GM12878 (cell line): ENCODE measurements at regions not wholly inside any gene's neighbourhood (a gene's known extent, or its start where the extent isn't known, plus 50 kb on each side); places are given as distances from the start of the nearest gene placed in this dataset.

Experiments used
- ATAC-seq: fragments of 200-7000 bp; cut with Tn5 transposase; 3 replicates; pipeline ENCODE4 v1.9.1; 2020; ENCODE audit warnings: mild to moderate bottlenecking, moderate library complexity
- BruUV-seq: library from RNA; stranded (reverse); fragments of 400-500 nt; replicated peaks from 2 replicates; lab custom pipeline; 2021; lab: Mats Ljungman, UMichigan
- CTCF ChIA-PET: fragments of 300-600 bp; sonication (Branson Sonifier 250); formaldehyde crosslinking; extraction: SDS; loops from one replicate; lab custom pipeline; 2021; ENCODE audit warnings: inconsistent platforms; lab: Yijun Ruan, JAX
- POLR2A ChIA-PET: fragments of 350-600 bp; formaldehyde crosslinking; extraction: SDS; loops from one replicate; lab custom pipeline; 2021; ENCODE audit warnings: inconsistent platforms; lab: Charles Lee
- RAD21 ChIA-PET: fragments of 300-600 bp; sonication (Branson Sonifier 250); formaldehyde crosslinking; loops from one replicate; lab custom pipeline; 2023; ENCODE audit warnings: antibody characterized with exemption; ENCODE audit not compliant: unreplicated experiment; lab: Charles Lee
- SMC1A ChIA-PET: fragments of 300-600 bp; sonication (Branson Sonifier 250); formaldehyde crosslinking; loops from one replicate; lab custom pipeline; 2023; ENCODE audit not compliant: unreplicated experiment, uncharacterized antibody; lab: Charles Lee
- DNase-seq: peaks from one replicate; pipeline ENCODE4 v3.0.0-alpha.2; 2011; ENCODE audit warnings: low read depth, low spot score
- FAIRE-seq: peaks from 3 replicates; lab custom pipeline; 2011; peaks lifted over from hg19 to GRCh38; lab: Jason Lieb, UNC
- H2AFZ ChIP-seq: 2 replicates; pipeline ENCODE4 v1.6.0; 2011; ENCODE audit warnings: low read depth, low read length, control low read depth; ENCODE audit not compliant: control insufficient read depth
- H3K27ac ChIP-seq: 2 replicates; pipeline ENCODE4 v1.5.1; 2011; ENCODE audit warnings: control low read depth; ENCODE audit not compliant: control insufficient read depth, insufficient read depth
- H3K27me3 ChIP-seq, 2 experiments: replicated peaks in 1 of 2; 2 replicates each; pipeline versions ENCODE4 v1.6.0 to v1.6.1; 2011; ENCODE audit warnings: low read length in 1 of 2; ENCODE audit not compliant: control insufficient read depth in 2 of 2, insufficient read depth in 2 of 2
- H3K36me3 ChIP-seq, 2 experiments: 2 replicates each; pipeline ENCODE4 v1.5.1; 2011; ENCODE audit warnings: low read length in 1 of 2; ENCODE audit not compliant: control insufficient read depth in 2 of 2, insufficient read depth in 2 of 2
- H3K4me1 ChIP-seq: 2 replicates; pipeline ENCODE4 v1.6.1; 2011; ENCODE audit warnings: mild to moderate bottlenecking, low read length, moderate library complexity, mixed read lengths; ENCODE audit not compliant: control insufficient read depth, insufficient read depth
- H3K4me2 ChIP-seq: 2 replicates; pipeline ENCODE4 v1.6.0; 2011; ENCODE audit warnings: control low read depth; ENCODE audit not compliant: control insufficient read depth, insufficient read depth
- H3K4me3 ChIP-seq: fragments of 200-600 bp; sonication (generic); 2 replicates; pipeline ENCODE4 v1.5.1; 2016
- H3K79me2 ChIP-seq: 2 replicates; pipeline ENCODE4 v1.6.0; 2011; ENCODE audit warnings: low read length; ENCODE audit not compliant: control insufficient read depth, insufficient read depth
- H3K9ac ChIP-seq: 2 replicates; pipeline ENCODE4 v1.8.0; 2011; ENCODE audit warnings: low read length, control low read depth, mixed read lengths; ENCODE audit not compliant: control insufficient read depth, insufficient read depth
- H3K9me3 ChIP-seq: replicated peaks from 3 replicates; pipeline ENCODE4 v1.5.1; 2011; ENCODE audit warnings: mild to moderate bottlenecking, low read length; ENCODE audit not compliant: control insufficient read depth, insufficient read depth
- H4K20me1 ChIP-seq: 2 replicates; pipeline ENCODE4 v1.6.0; 2011; ENCODE audit not compliant: control insufficient read depth, insufficient read depth
- PRDM15 ChIP-seq: fragments of 450-650 bp; formaldehyde crosslinking; IDR thresholded peaks from 2 replicates; pipeline ENCODE4 v1.4.0; 2020; ENCODE audit warnings: mild to moderate bottlenecking, moderate library complexity
- ZBTB4 ChIP-seq: fragments of 450-650 bp; formaldehyde crosslinking; IDR thresholded peaks from 2 replicates; pipeline ENCODE4 v1.4.0; 2022; ENCODE audit warnings: mild to moderate bottlenecking, moderate library complexity
- WGBS: methylation state at CpG from one replicate; pipeline ENCODE4 v1.1.6; 2016; ENCODE audit warnings: low lambda C conversion rate; ENCODE audit not compliant: insufficient replicate concordance, insufficient coverage; ENCODE audit errors: missing lambda C conversion rate; 5-methylcytosine and 5-hydroxymethylcytosine counted together
- in situ Hi-C: fragments of 300-500 bp; cut with MboI; formaldehyde crosslinking; loops from 9 replicates; pipeline ENCODE4 v1.14.3; 2018; ENCODE audit warnings: mixed read lengths
- intact Hi-C: fragments of 100-400 bp; cut with micrococcal nuclease; formaldehyde crosslinking; loops from one replicate; pipeline ENCODE4 v1.14.2; 2022; ENCODE audit not compliant: unreplicated experiment
- TF ChIP-seq, protein P1 (sequence below), 3 experiments: IDR thresholded peaks in 2 of 3; conservative IDR thresholded peaks in 1 of 3; 2 replicates each; pipeline ENCODE4 v1.5.1; 2011; ENCODE audit warnings: low read depth in 3 of 3, low read length in 3 of 3, mild to moderate bottlenecking in 3 of 3, control low read depth in 2 of 3, moderate library complexity in 2 of 3, inconsistent platforms in 1 of 3, mixed read lengths in 1 of 3; ENCODE audit not compliant: control insufficient read depth in 2 of 3, insufficient read depth in 1 of 3; ENCODE audit errors: extremely low read depth in 1 of 3

- Histone ChIP-seq H3K79me2 (no peaks in the 10 kb centered on the region), H3K36me3 (no peaks in the 10 kb centered on the region), H2AFZ (no peak overlapping the region), H3K4me3 (no peak overlapping the region), H3K9me3 (no peaks in the 10 kb centered on the region), H3K9ac (no peak overlapping the region), H3K4me2 (no peak overlapping the region), H3K27ac (no peak overlapping the region), H4K20me1 (no peaks in the 10 kb centered on the region), H3K4me1 (no peaks in the 10 kb centered on the region), H3K27me3 (no peaks in the 10 kb centered on the region)
- TF ChIP-seq, protein P1, sequence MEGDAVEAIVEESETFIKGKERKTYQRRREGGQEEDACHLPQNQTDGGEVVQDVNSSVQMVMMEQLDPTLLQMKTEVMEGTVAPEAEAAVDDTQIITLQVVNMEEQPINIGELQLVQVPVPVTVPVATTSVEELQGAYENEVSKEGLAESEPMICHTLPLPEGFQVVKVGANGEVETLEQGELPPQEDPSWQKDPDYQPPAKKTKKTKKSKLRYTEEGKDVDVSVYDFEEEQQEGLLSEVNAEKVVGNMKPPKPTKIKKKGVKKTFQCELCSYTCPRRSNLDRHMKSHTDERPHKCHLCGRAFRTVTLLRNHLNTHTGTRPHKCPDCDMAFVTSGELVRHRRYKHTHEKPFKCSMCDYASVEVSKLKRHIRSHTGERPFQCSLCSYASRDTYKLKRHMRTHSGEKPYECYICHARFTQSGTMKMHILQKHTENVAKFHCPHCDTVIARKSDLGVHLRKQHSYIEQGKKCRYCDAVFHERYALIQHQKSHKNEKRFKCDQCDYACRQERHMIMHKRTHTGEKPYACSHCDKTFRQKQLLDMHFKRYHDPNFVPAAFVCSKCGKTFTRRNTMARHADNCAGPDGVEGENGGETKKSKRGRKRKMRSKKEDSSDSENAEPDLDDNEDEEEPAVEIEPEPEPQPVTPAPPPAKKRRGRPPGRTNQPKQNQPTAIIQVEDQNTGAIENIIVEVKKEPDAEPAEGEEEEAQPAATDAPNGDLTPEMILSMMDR (IDR thresholded peaks at IDR 0.05 in 2 of 3, conservative IDR thresholded peaks at IDR 0.05 in 1 of 3; ENCODE audit: control insufficient read depth in 2 of 3, extremely low read depth in 1 of 3, insufficient read depth in 1 of 3, low read depth in 3 of 3, low read length in 3 of 3), result 0 out of 6 replicates have a peak, but pooled peaks of 1 of the 3 experiments have one; percentile 9
- TF ChIP-seq PRDM15 (CRISPR knock-in tag), result no peak
- TF ChIP-seq ZBTB4 (CRISPR knock-in tag), result no peak
- ChIA-PET CTCF (no interaction called here), POLR2A (no interaction called here), SMC1A (interaction anchor here (2.8 kb wide), 1 partner anchor 10 kb away, joined by 11 read pairs; no protein-coding TSS in a partner anchor), RAD21 (no interaction called here)
- in situ Hi-C loops, result no loop called here
- FAIRE-seq, result no peak
- BruUV-seq, result no TSS peak
- WGBS, result 4% methylated on average over 2 of the region's 2 CpGs
- ATAC-seq, result no peak
- intact Hi-C loops, result no loop called here
- no peak for DNase-seq
Measured at GRCh38 chr12:46944088-46944487, 118.3 kb upstream of the SLC38A4 start.
